Caco-2 (cell line): ENCODE measurements at regions not wholly inside any gene's neighbourhood (a gene's known extent, or its start where the extent isn't known, plus 50 kb on each side); places are given as distances from the start of the nearest gene placed in this dataset.

Experiments
- BruUV-seq: library from RNA; stranded (reverse); fragments of 400-500 nt; replicated peaks from 2 replicates; lab custom pipeline; 2021; lab: Mats Ljungman, UMichigan
- CTCF ChIA-PET: fragments of 300-600 bp; sonication (Branson Sonifier 250); formaldehyde crosslinking; loops from one replicate; lab custom pipeline; 2022; ENCODE audit warnings: antibody characterized with exemption; lab: Charles Lee
- POLR2A ChIA-PET: fragments of 300-600 bp; sonication (Branson Sonifier 250); formaldehyde crosslinking; loops from one replicate; lab custom pipeline; 2022; ENCODE audit warnings: antibody characterized with exemption; lab: Charles Lee
- DNase-seq, 2 experiments: peaks; one replicate each; pipeline versions ENCODE4 v3.0.0 to v3.0.0-alpha.2; 2020 to 2022
- H3K27me3 ChIP-seq: replicated peaks from 2 replicates; pipeline ENCODE4 v1.6.0; 2011; ENCODE audit warnings: low read length; ENCODE audit not compliant: control insufficient read depth, insufficient read depth
- H3K36me3 ChIP-seq: 2 replicates; pipeline ENCODE4 v1.5.1; 2011; ENCODE audit warnings: low read length; ENCODE audit not compliant: control insufficient read depth, insufficient read depth
- H3K4me1 ChIP-seq: fragments of 250-450 bp; sonication (Bioruptor Pico); 2 replicates; pipeline ENCODE4 v1.5.1; 2020; ENCODE audit warnings: mild to moderate bottlenecking
- H3K4me3 ChIP-seq: 2 replicates; pipeline ENCODE4 v1.5.1; 2011; ENCODE audit warnings: low read depth, mild to moderate bottlenecking, control low read depth, low read length
- H3K9me3 ChIP-seq: fragments of 250-450 bp; sonication (Bioruptor Pico); 2 replicates; pipeline ENCODE4 v1.5.1; 2020; ENCODE audit warnings: mild to moderate bottlenecking, moderate library complexity
- H3K27ac Mint-ChIP-seq: one replicate; pipeline ENCODE4 v1.8.0; 2022; ENCODE audit warnings: mixed read lengths; ENCODE audit not compliant: unreplicated experiment
- H3K27me3 Mint-ChIP-seq: one replicate; pipeline ENCODE4 v1.8.0; 2022; ENCODE audit warnings: mixed read lengths; ENCODE audit not compliant: insufficient read depth, unreplicated experiment
- H3K36me3 Mint-ChIP-seq: one replicate; pipeline ENCODE4 v1.8.0; 2022; ENCODE audit warnings: mild to moderate bottlenecking, mixed read lengths; ENCODE audit not compliant: insufficient read depth, unreplicated experiment
- H3K4me1 Mint-ChIP-seq: one replicate; pipeline ENCODE4 v1.8.0; 2022; ENCODE audit warnings: low read depth, mixed read lengths; ENCODE audit not compliant: unreplicated experiment
- H3K4me3 Mint-ChIP-seq: one replicate; pipeline ENCODE4 v1.8.0; 2022; ENCODE audit warnings: mild to moderate bottlenecking, moderate library complexity, mixed read lengths; ENCODE audit not compliant: unreplicated experiment
- H3K9me3 Mint-ChIP-seq: one replicate; pipeline ENCODE4 v1.8.0; 2022; ENCODE audit warnings: mixed read lengths; ENCODE audit not compliant: unreplicated experiment
- CTCF ChIP-seq, 2 experiments: fragments of 200-600 bp in 1 of 2; IDR thresholded peaks; 1 replicate in 1 of 2; 2 replicates in 1 of 2; pipeline versions ENCODE4 v1.5.1 to v1.8.0; 2011 to 2022; ENCODE audit warnings: antibody characterized with exemption in 1 of 2, control low read depth in 1 of 2, inconsistent platforms in 1 of 2, low read depth in 1 of 2, low read length in 1 of 2, mild to moderate bottlenecking in 1 of 2, moderate library complexity in 1 of 2; ENCODE audit not compliant: insufficient read depth in 1 of 2, severe bottlenecking in 1 of 2, unreplicated experiment in 1 of 2
- intact Hi-C: fragments of 100-400 bp; cut with micrococcal nuclease; formaldehyde crosslinking; loops from one replicate; pipeline ENCODE4 v1.10.0; 2022; ENCODE audit not compliant: unreplicated experiment

- no peak overlapping the region for H3K4me3 Mint-ChIP-seq
- Histone ChIP-seq H3K4me3 (no peak overlapping the region), H3K36me3 (no peaks in the 10 kb centered on the region), H3K4me1 (no peaks in the 10 kb centered on the region), H3K9me3 (no peaks in the 10 kb centered on the region), H3K27me3 (no peaks in the 10 kb centered on the region)
- H3K27me3 Mint-ChIP-seq = no peaks in the 10 kb centered on the region
- TF ChIP-seq CTCF (IDR thresholded peaks at IDR 0.05; ENCODE audit: insufficient read depth in 1 of 2, low read depth in 1 of 2, low read length in 1 of 2, severe bottlenecking in 1 of 2, unreplicated experiment in 1 of 2) = no peak
- ChIA-PET POLR2A (no interaction called here), CTCF (no interaction called here)
- H3K4me1 Mint-ChIP-seq = peaks cover 1% of the 10 kb centered on the region
- no peaks in the 10 kb centered on the region for H3K36me3 Mint-ChIP-seq
- no peak for DNase-seq
- intact Hi-C loops = no loop called here
- no TSS peak for BruUV-seq
- H3K27ac Mint-ChIP-seq = no peak overlapping the region
- H3K9me3 Mint-ChIP-seq = no peaks in the 10 kb centered on the region
Observed at GRCh38 chr14:30808576-30808975, 65.8 kb upstream of the COCH start.

DNA sequence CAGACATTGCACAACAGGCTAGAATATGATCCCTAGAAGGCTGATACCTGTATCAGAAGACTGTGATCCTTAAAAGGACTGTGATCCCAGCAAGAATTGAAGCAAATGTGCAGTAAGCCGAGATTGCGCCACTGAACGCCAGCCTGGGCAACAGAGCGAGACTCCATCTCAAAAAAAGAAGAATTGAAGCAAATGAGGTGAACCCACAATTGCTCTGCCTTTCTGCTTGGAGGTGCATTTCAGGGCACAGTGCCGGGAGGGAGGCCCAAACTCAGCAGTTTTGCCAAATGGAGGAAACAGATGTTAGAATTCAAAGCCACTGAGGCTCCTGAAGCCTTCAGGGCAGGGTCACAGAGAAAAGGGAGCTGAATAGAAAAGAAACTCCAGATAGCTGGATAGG, 61.1 kb upstream of the COCH start:
- intact Hi-C loops = no loop called here
- no peaks in the 10 kb centered on the region for H3K4me1 ChIP-seq
- Mint-ChIP-seq H3K4me1 (no peaks in the 10 kb centered on the region), H3K27me3 (peaks cover 3% of the 10 kb centered on the region), H3K4me3 (no peak overlapping the region), H3K36me3 (no peaks in the 10 kb centered on the region), H3K27ac (no peak overlapping the region), H3K9me3 (peaks cover 10% of the 10 kb centered on the region)
- POLR2A ChIA-PET = no interaction called here
- H3K9me3 ChIP-seq = no peaks in the 10 kb centered on the region
- no peaks in the 10 kb centered on the region for H3K36me3 ChIP-seq
- no peak for TF ChIP-seq CTCF (IDR thresholded peaks at IDR 0.05; ENCODE audit: insufficient read depth in 1 of 2, low read depth in 1 of 2, low read length in 1 of 2, severe bottlenecking in 1 of 2, unreplicated experiment in 1 of 2)
- BruUV-seq = no TSS peak
- H3K27me3 ChIP-seq = no peaks in the 10 kb centered on the region
- no peak overlapping the region for H3K4me3 ChIP-seq
- DNase-seq = no peak
- CTCF ChIA-PET = no interaction called here

DNA sequence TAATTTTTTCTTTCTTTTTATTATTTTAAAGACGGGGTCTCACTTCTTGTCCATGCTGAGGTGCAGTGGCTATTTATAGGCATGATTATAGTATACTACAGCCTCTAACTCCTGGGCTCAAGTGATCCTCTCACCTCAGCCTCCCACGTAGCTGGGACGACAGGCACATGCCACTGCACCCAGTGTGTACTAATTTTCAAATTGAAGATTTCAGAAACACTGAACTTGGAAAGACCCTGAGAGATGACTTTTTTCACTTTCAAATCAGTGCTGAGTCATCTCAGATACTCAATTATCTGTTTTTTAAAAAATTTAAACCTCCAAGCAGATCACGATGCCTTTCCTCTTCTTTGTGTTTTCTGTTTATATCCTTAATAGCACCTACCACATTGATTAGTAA, 53.7 kb upstream of the COCH start:
- Mint-ChIP-seq H3K4me1 (no peaks in the 10 kb centered on the region), H3K9me3 (peaks cover 27% of the 10 kb centered on the region), H3K4me3 (no peak overlapping the region), H3K27ac (no peak overlapping the region), H3K27me3 (peaks cover 6% of the 10 kb centered on the region), H3K36me3 (no peaks in the 10 kb centered on the region)
- intact Hi-C loops = no loop called here
- no peaks in the 10 kb centered on the region for H3K27me3 ChIP-seq
- no peaks in the 10 kb centered on the region for H3K36me3 ChIP-seq
- ChIA-PET POLR2A (no interaction called here), CTCF (no interaction called here)
- no peak for TF ChIP-seq CTCF (IDR thresholded peaks at IDR 0.05; ENCODE audit: insufficient read depth in 1 of 2, low read depth in 1 of 2, low read length in 1 of 2, severe bottlenecking in 1 of 2, unreplicated experiment in 1 of 2)
- H3K4me1 ChIP-seq = no peaks in the 10 kb centered on the region
- peaks cover 3% of the 10 kb centered on the region; the same call in 1 of the 2 replicates for H3K9me3 ChIP-seq
- BruUV-seq = no TSS peak
- DNase-seq = no peak
- no peak overlapping the region for H3K4me3 ChIP-seq
